GM12892 (cell line): ENCODE measurements at regions not wholly inside any gene's neighbourhood (a gene's known extent, or its start where the extent isn't known, plus 50 kb on each side); places are given as distances from the start of the nearest gene placed in this dataset.

Source experiments
- POLR2A ChIP-seq: IDR thresholded peaks from 2 replicates; pipeline ENCODE4 v1.6.1; 2011; ENCODE audit warnings: low read depth, low read length, control low read depth
- POLR2AphosphoS5 ChIP-seq: IDR thresholded peaks from 2 replicates; pipeline ENCODE4 v1.6.1; 2011; ENCODE audit warnings: low read depth, low read length, control low read depth

DNA sequence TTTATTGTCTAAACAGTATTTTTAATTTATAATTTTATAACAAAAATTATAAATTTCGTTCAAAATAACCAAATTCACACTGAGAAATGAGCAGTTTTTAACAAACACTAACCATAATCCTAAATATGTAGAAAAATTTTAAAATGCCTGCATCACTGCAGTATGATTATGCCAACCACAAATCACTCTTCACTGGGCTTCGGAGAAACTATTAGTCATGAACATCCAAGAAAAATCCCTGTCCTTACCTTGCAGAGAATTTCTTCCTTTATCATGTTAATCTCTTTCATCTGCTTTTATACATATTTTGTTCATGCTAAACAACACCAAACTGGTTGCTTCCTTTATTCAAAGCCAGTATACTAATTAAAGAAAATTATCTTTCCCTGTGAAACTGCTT, 511.0 kb upstream of the ALCAM start:
- TF ChIP-seq POLR2A (no peak), POLR2AphosphoS5 (no peak)
